ENCODE measurements at regions not wholly inside any gene's neighbourhood (a gene's known extent, or its start where the extent isn't known, plus 50 kb on each side); places are given as distances from the start of the nearest gene placed in this dataset.
A peak's percentile ranks its signal among the peaks of the same experiment; 100 is the strongest.

DNA sequence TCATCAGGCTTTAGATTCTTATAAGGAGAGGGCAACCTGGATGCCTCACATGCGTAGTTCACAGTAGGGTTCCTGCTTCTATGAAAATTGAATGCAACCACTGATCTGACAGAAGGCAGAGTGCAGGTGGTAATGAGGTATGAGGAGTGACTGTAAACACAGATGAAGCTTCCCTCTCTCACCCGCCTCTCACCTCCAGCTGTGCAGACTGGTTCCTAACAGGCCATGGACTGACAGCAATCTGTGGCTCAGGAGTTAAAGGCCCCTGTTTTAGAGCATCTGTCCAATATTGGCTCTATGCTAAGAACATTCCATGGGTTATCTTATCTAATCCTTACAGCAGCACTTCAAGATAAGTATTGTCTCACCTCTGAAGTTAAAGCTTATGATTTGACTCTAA is 213.5 kb upstream of the NRP1 start:
- no peak overlapping the region for H3K4me3 ChIP-seq (ENCODE audit: low read depth, low read length)
- DNase-seq (ENCODE audit: low read depth): no peak
- no peak for TF ChIP-seq CTCF (IDR thresholded peaks at IDR 0.05; ENCODE audit: insufficient read depth, low read length)

- no peak for TF ChIP-seq CTCF (IDR thresholded peaks at IDR 0.05; ENCODE audit: insufficient read depth, low read length)
- no peak for DNase-seq (ENCODE audit: low read depth)
- H3K4me3 ChIP-seq (ENCODE audit: low read depth, low read length): no peak overlapping the region
These were observed 211.6 kb upstream of the NRP1 start for GRCh38 chr10:33546031-33546430.

GRCh38 chr10:33542752-33543505 is 208.5 kb upstream of the NRP1 start:
- DNase-seq (ENCODE audit: low read depth): peak; percentile 37
- no peak overlapping the region for H3K4me3 ChIP-seq (ENCODE audit: low read depth, low read length)
- TF ChIP-seq CTCF (IDR thresholded peaks at IDR 0.05; ENCODE audit: insufficient read depth, low read length): no peak

DNA sequence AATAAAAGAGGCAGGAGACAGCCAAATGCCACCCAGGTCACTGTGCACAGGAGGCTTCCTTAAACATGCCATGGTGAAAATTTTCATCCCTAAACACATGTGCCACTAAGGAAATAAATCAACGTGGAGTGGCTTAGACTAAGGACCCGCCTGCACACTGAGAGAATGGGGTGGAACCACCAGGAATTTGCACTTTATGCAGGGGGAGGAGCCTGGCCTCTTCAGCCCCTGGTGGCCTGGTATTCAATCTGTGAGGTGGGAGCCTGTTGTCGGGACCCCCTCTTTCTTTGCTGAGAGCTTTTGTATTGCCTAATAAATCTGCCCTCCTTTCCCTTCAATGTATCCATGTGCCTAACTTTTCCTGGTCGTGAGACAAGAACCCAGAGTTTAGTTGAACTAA is 204.6 kb upstream of the NRP1 start:
- H3K4me3 ChIP-seq (ENCODE audit: low read depth, low read length): no peak overlapping the region
- no peak for DNase-seq (ENCODE audit: low read depth)
- TF ChIP-seq CTCF (IDR thresholded peaks at IDR 0.05; ENCODE audit: insufficient read depth, low read length): no peak

GRCh38 chr10:33537066-33537465 is 202.6 kb upstream of the NRP1 start:
- DNase-seq (ENCODE audit: low read depth): no peak
- TF ChIP-seq CTCF (IDR thresholded peaks at IDR 0.05; ENCODE audit: insufficient read depth, low read length): no peak

GRCh38 chr10:33536508-33536907 is 202.0 kb upstream of the NRP1 start:
- no peak for TF ChIP-seq CTCF (IDR thresholded peaks at IDR 0.05; ENCODE audit: insufficient read depth, low read length)
- no peak for DNase-seq (ENCODE audit: low read depth)
- no peak overlapping the region for H3K4me3 ChIP-seq (ENCODE audit: low read depth, low read length)

More at GRCh38 chr10:33537066-33537465, 202.6 kb upstream of the NRP1 start:
- no peak overlapping the region for H3K4me3 ChIP-seq (ENCODE audit: low read depth, low read length)

- DNase-seq (ENCODE audit: low read depth): no peak
- H3K4me3 ChIP-seq (ENCODE audit: low read depth, low read length): no peak overlapping the region
- TF ChIP-seq CTCF (IDR thresholded peaks at IDR 0.05; ENCODE audit: insufficient read depth, low read length): no peak
These were observed 201.4 kb upstream of the NRP1 start for GRCh38 chr10:33535866-33536265.
